Ishikawa (cell line): ENCODE measurements at regions not wholly inside any gene's neighbourhood (a gene's known extent, or its start where the extent isn't known, plus 50 kb on each side); places are given as distances from the start of the nearest gene placed in this dataset.

Experiments used
- CEBPB ChIP-seq: IDR thresholded peaks from 2 replicates; pipeline ENCODE4 v1.6.1; 2012
- FOXM1 ChIP-seq: IDR thresholded peaks from 2 replicates; pipeline ENCODE4 v1.6.1; 2012; ENCODE audit warnings: low read depth, borderline replicate concordance
- REST ChIP-seq: IDR thresholded peaks from 2 replicates; pipeline ENCODE4 v1.6.1; 2012; ENCODE audit warnings: low read depth, mild to moderate bottlenecking
- TAF1 ChIP-seq: IDR thresholded peaks from 2 replicates; pipeline ENCODE4 v1.6.1; 2012; ENCODE audit warnings: low read depth, mild to moderate bottlenecking

- TF ChIP-seq REST (no peak), TAF1 (no peak), CEBPB (no peak), FOXM1 (no peak)
Observed at GRCh38 chr5:124468671-124469411, 277.6 kb downstream of the ZNF608 start.
